ENCODE measurements at regions not wholly inside any gene's neighbourhood (a gene's known extent, or its start where the extent isn't known, plus 50 kb on each side); places are given as distances from the start of the nearest gene placed in this dataset.

- no peak for DNase-seq
- no peak overlapping the region for H3K4me3 ChIP-seq
- H3K27me3 ChIP-seq, result peaks cover 0 to 22% (median 4%) of the 10 kb centered on the region in 3 donors
- intact Hi-C loops (cut with DNase I), result no loop called here
- WGBS, 2 donors, result 28 to 36% methylated on average over 2 of the region's 2 CpGs
- H3K27ac ChIP-seq, result no peak overlapping the region
- H3K4me1 ChIP-seq, result peaks cover 0 to 3% (median 0%) of the 10 kb centered on the region in 4 donors
- no peak for TF ChIP-seq EP300 (IDR thresholded peaks at IDR 0.05)
- TF ChIP-seq POLR2AphosphoS5 (IDR thresholded peaks at IDR 0.05), result no peak
- TF ChIP-seq POLR2A (IDR thresholded peaks at IDR 0.05), result no peak
- no peaks in the 10 kb centered on the region for H3K9me3 ChIP-seq
- no peaks in the 10 kb centered on the region for H3K36me3 ChIP-seq
Measured at GRCh38 chr9:29220596-29221251, 1647.4 kb upstream of the C9orf72 start.

- Histone ChIP-seq H3K4me1 (no peaks in the 10 kb centered on the region), H3K27ac (no peak overlapping the region), H3K36me3 (no peaks in the 10 kb centered on the region), H3K4me3 (no peak overlapping the region), H3K27me3 (no peaks in the 10 kb centered on the region), H3K9me3 (no peaks in the 10 kb centered on the region)
- DNase-seq, result no peak
- WGBS, 2 donors, result 87 to 89% methylated on average over 2 of the region's 2 CpGs
- TF ChIP-seq POLR2A (IDR thresholded peaks at IDR 0.05) (no peak), POLR2AphosphoS5 (IDR thresholded peaks at IDR 0.05) (no peak), CTCF (IDR thresholded peaks at IDR 0.05) (no peak), EP300 (IDR thresholded peaks at IDR 0.05) (no peak)
- intact Hi-C loops (cut with DNase I), result no loop called here
Measured at GRCh38 chr9:29228558-29228957, 1655.3 kb upstream of the C9orf72 start.

DNA sequence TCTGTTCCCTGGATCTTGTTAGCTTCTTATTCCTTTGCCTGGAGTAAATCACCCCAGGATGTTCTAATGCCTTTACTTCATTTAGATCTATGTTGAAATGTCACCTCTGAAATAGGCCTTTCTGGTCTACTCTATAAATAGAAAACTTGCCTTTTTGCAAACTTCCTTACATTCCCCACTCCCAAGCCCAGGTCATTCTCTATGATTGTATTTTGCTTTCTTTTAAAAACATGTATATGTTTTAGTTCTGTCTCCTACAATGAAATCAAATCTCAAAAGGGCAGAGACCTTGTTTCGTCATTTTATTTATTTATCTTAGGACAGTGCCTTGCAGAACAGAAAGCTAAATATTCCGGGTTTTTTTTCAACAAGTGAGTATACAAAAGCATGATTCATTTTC, 1657.7 kb upstream of the C9orf72 start:
- TF ChIP-seq POLR2AphosphoS5 (IDR thresholded peaks at IDR 0.05) (no peak), EP300 (IDR thresholded peaks at IDR 0.05) (no peak), CTCF (IDR thresholded peaks at IDR 0.05) (no peak), POLR2A (IDR thresholded peaks at IDR 0.05) (no peak)
- no peak overlapping the region for H3K4me3 ChIP-seq
- H3K9me3 ChIP-seq, result no peaks in the 10 kb centered on the region
- no peak overlapping the region for H3K27ac ChIP-seq
- WGBS, 2 donors, result 43 to 48% methylated on average over 2 of the region's 2 CpGs
- no peaks in the 10 kb centered on the region for H3K36me3 ChIP-seq
- intact Hi-C loops (cut with DNase I), result no loop called here
- H3K4me1 ChIP-seq, result no peaks in the 10 kb centered on the region
- H3K27me3 ChIP-seq, result no peaks in the 10 kb centered on the region
- no peak for DNase-seq

DNA sequence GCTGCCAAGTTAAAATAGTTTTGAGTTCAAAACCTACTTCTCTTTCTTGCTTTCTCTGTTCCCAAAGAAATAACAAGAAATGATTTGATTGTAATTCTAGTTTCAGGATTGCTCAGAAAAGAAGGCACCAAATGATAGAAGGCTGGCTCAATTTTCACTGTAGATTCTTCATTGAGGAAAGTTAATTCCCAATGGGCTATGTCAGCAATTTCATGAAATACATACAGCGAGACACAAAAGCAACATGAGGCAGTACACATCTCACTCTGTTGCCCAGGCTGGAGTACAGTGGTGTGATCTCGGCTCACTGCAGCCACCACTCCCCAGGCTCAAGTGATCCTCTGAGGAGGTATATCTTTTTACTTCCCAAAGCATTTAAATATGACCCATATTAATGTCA, 1659.9 kb upstream of the C9orf72 start:
- no peaks in the 10 kb centered on the region for H3K36me3 ChIP-seq
- H3K9me3 ChIP-seq, result no peaks in the 10 kb centered on the region
- H3K4me3 ChIP-seq, result no peak overlapping the region
- H3K27ac ChIP-seq, result no peak overlapping the region
- no peak for DNase-seq
- no peak for TF ChIP-seq POLR2AphosphoS5 (IDR thresholded peaks at IDR 0.05)
- TF ChIP-seq EP300 (IDR thresholded peaks at IDR 0.05), result no peak
- TF ChIP-seq POLR2A (IDR thresholded peaks at IDR 0.05), result no peak
- no peak for TF ChIP-seq CTCF (IDR thresholded peaks at IDR 0.05)
- H3K4me1 ChIP-seq, result no peaks in the 10 kb centered on the region
- intact Hi-C loops (cut with DNase I), result no loop called here
- no peaks in the 10 kb centered on the region for H3K27me3 ChIP-seq
- 85 to 86% methylated on average over 2 of the region's 2 CpGs for WGBS, 2 donors

- DNase-seq, result no peak
- intact Hi-C loops (cut with DNase I), result no loop called here
- Histone ChIP-seq H3K4me3 (no peak overlapping the region), H3K4me1 (no peaks in the 10 kb centered on the region), H3K27me3 (no peaks in the 10 kb centered on the region), H3K27ac (no peak overlapping the region), H3K9me3 (no peaks in the 10 kb centered on the region), H3K36me3 (no peaks in the 10 kb centered on the region)
- 85 to 87% methylated on average over 1 of the region's 1 CpG for WGBS, 2 donors
- no peak for TF ChIP-seq POLR2A (IDR thresholded peaks at IDR 0.05)
- no peak for TF ChIP-seq CTCF (IDR thresholded peaks at IDR 0.05)
- no peak for TF ChIP-seq POLR2AphosphoS5 (IDR thresholded peaks at IDR 0.05)
Measured at GRCh38 chr9:29241320-29241719, 1668.0 kb upstream of the C9orf72 start.

Data from sigmoid colon (tissue), 6 donors.